ENCODE measurements at regions not wholly inside any gene's neighbourhood (a gene's known extent, or its start where the extent isn't known, plus 50 kb on each side); places are given as distances from the start of the nearest gene placed in this dataset.

- TF ChIP-seq POLR2AphosphoS5 (IDR thresholded peaks at IDR 0.05) (no peak), CTCF (IDR thresholded peaks at IDR 0.05) (no peak)
These were observed 165.6 kb downstream of the C4orf33 start for GRCh38 chr4:129261584-129261983.
